GM23338 (cell line): ENCODE measurements at regions not wholly inside any gene's neighbourhood (a gene's known extent, or its start where the extent isn't known, plus 50 kb on each side); places are given as distances from the start of the nearest gene placed in this dataset.

ENCODE experiments used
- ATAC-seq: fragments of 200-7000 bp; cut with Tn5 transposase; 3 replicates; pipeline ENCODE4 v1.9.1; 2020
- DNase-seq: peaks from one replicate; pipeline ENCODE4 v3.0.0-alpha.2; 2015; ENCODE audit warnings: low spot score
- H2AFZ ChIP-seq: fragments of 200-600 bp; sonication (generic); 2 replicates; pipeline ENCODE4 v1.8.0; 2016; ENCODE audit warnings: antibody characterized with exemption, mild to moderate bottlenecking, moderate library complexity
- H3F3A ChIP-seq: fragments of 200-600 bp; sonication (generic); replicated peaks from 2 replicates; pipeline ENCODE4 v1.8.0; 2017; ENCODE audit warnings: antibody characterized with exemption, mixed run types, low read depth
- H3K27ac ChIP-seq: fragments of 200-600 bp; sonication (generic); 2 replicates; pipeline ENCODE4 v1.6.1; 2016; ENCODE audit warnings: low read depth
- H3K27me3 ChIP-seq: fragments of 200-600 bp; sonication (generic); 2 replicates; pipeline ENCODE4 v1.8.0; 2016; ENCODE audit warnings: mild to moderate bottlenecking, mixed run types, moderate library complexity; ENCODE audit not compliant: insufficient read depth
- H3K36me3 ChIP-seq: fragments of 200-600 bp; sonication (generic); 2 replicates; pipeline ENCODE4 v1.8.0; 2016; ENCODE audit warnings: mild to moderate bottlenecking; ENCODE audit not compliant: insufficient read depth
- H3K4me1 ChIP-seq: fragments of 200-600 bp; sonication (generic); 2 replicates; pipeline ENCODE4 v1.8.0; 2016; ENCODE audit warnings: mild to moderate bottlenecking, moderate library complexity; ENCODE audit not compliant: insufficient read depth
- H3K4me2 ChIP-seq: fragments of 200-600 bp; sonication (generic); 2 replicates; pipeline ENCODE4 v1.7.1; 2017; ENCODE audit warnings: mixed run types
- H3K4me3 ChIP-seq: fragments of 200-600 bp; sonication (generic); 2 replicates; pipeline ENCODE4 v1.6.1; 2016; ENCODE audit warnings: mixed run types
- H3K79me2 ChIP-seq: fragments of 200-600 bp; sonication (generic); replicated peaks from 2 replicates; pipeline ENCODE4 v1.8.0; 2017; ENCODE audit warnings: mild to moderate bottlenecking; ENCODE audit not compliant: insufficient read depth
- H3K9me2 ChIP-seq: fragments of 200-600 bp; sonication (generic); 2 replicates; pipeline ENCODE4 v1.8.0; 2017; ENCODE audit not compliant: insufficient read depth
- H4K20me1 ChIP-seq: fragments of 200-600 bp; sonication (generic); replicated peaks from 2 replicates; pipeline ENCODE4 v1.8.0; 2017; ENCODE audit warnings: mild to moderate bottlenecking; ENCODE audit not compliant: insufficient read depth
- H3K27ac Mint-ChIP-seq: 2 replicates; pipeline ENCODE4 v1.8.0; 2020; ENCODE audit warnings: inconsistent platforms, mild to moderate bottlenecking, moderate library complexity, mixed read lengths
- H3K27me3 Mint-ChIP-seq: 3 replicates; pipeline ENCODE4 v1.8.0; 2022; ENCODE audit warnings: low read depth, mild to moderate bottlenecking, moderate library complexity, mixed read lengths, inconsistent platforms; ENCODE audit not compliant: insufficient read depth, poor library complexity
- H3K36me3 Mint-ChIP-seq: 3 replicates; pipeline ENCODE4 v1.8.0; 2021; ENCODE audit warnings: low read depth, mild to moderate bottlenecking, inconsistent platforms, moderate library complexity, mixed read lengths
- H3K4me1 Mint-ChIP-seq: 3 replicates; pipeline ENCODE4 v1.8.0; 2020; ENCODE audit warnings: mild to moderate bottlenecking, inconsistent platforms, mixed read lengths
- H3K4me3 Mint-ChIP-seq: 3 replicates; pipeline ENCODE4 v1.8.0; 2021; ENCODE audit warnings: moderate library complexity, mild to moderate bottlenecking, inconsistent platforms, mixed read lengths
- H3K9me3 Mint-ChIP-seq: 3 replicates; pipeline ENCODE4 v1.8.0; 2020; ENCODE audit warnings: moderate library complexity, mild to moderate bottlenecking, inconsistent platforms, mixed read lengths
- CREB1 ChIP-seq: fragments of 250-450 bp; sonication (Bioruptor Pico); IDR thresholded peaks from 2 replicates; pipeline ENCODE4 v1.5.0; 2020; ENCODE audit warnings: low read depth, mild to moderate bottlenecking, moderate library complexity
- CTCF ChIP-seq, 2 experiments: fragments of 200-600 bp in 1 of 2; sonication (generic) in 1 of 2; conservative IDR thresholded peaks; 2 replicates each; pipeline versions ENCODE4 v1.5.1 to v1.6.1; 2016 to 2017; ENCODE audit warnings: antibody characterized with exemption in 2 of 2, low read depth in 2 of 2, mild to moderate bottlenecking in 2 of 2, moderate library complexity in 1 of 2
- ETS1 ChIP-seq: IDR thresholded peaks from 2 replicates; pipeline ENCODE4 v1.6.1; 2016; ENCODE audit warnings: antibody characterized with exemption
- EZH2 ChIP-seq: fragments of 200-600 bp; sonication (generic); IDR thresholded peaks from one replicate; pipeline ENCODE4 v1.8.0; 2017; ENCODE audit warnings: antibody characterized with exemption, mild to moderate bottlenecking, low read depth; ENCODE audit not compliant: unreplicated experiment
- EZH2phosphoT487 ChIP-seq: fragments of 200-600 bp; sonication (generic); IDR thresholded peaks from one replicate; pipeline ENCODE4 v1.8.1; 2018; ENCODE audit warnings: antibody characterized with exemption; ENCODE audit not compliant: unreplicated experiment
- JUNB ChIP-seq: IDR thresholded peaks from one replicate; pipeline ENCODE4 v1.6.1; 2016; ENCODE audit warnings: antibody characterized with exemption; ENCODE audit not compliant: unreplicated experiment
- NANOG ChIP-seq: IDR thresholded peaks from 2 replicates; pipeline ENCODE4 v1.6.1; 2016; ENCODE audit warnings: antibody characterized with exemption, borderline replicate concordance
- POLR2AphosphoS5 ChIP-seq: IDR thresholded peaks from 2 replicates; pipeline ENCODE4 v1.6.1; 2016; ENCODE audit warnings: antibody characterized with exemption, low read depth
- REST ChIP-seq: IDR thresholded peaks from one replicate; pipeline ENCODE4 v1.6.1; 2018; ENCODE audit warnings: antibody characterized with exemption; ENCODE audit not compliant: unreplicated experiment
- STAT1 ChIP-seq: IDR thresholded peaks from one replicate; pipeline ENCODE4 v1.6.1; 2016; ENCODE audit warnings: antibody characterized with exemption; ENCODE audit not compliant: unreplicated experiment
- ZNF114 ChIP-seq: fragments of 250-450 bp; sonication (Bioruptor Pico); IDR thresholded peaks from 2 replicates; pipeline ENCODE4 v1.5.0; 2020; ENCODE audit warnings: mild to moderate bottlenecking, moderate library complexity
- ZNF331 ChIP-seq: fragments of 250-450 bp; sonication (Bioruptor Pico); IDR thresholded peaks from 2 replicates; pipeline ENCODE4 v1.5.0; 2020; ENCODE audit warnings: low read depth, mild to moderate bottlenecking, moderate library complexity
- ZNF462 ChIP-seq: fragments of 250-450 bp; sonication (Bioruptor Pico); IDR thresholded peaks from 2 replicates; pipeline ENCODE4 v1.5.0; 2020; ENCODE audit warnings: mild to moderate bottlenecking, moderate library complexity

- H3K4me1 Mint-ChIP-seq, result peaks cover 4% of the 10 kb centered on the region; the same call in 2 of the 3 replicates
- no peaks in the 10 kb centered on the region for H4K20me1 ChIP-seq
- TF ChIP-seq REST (no peak), POLR2AphosphoS5 (no peak), NANOG (no peak), STAT1 (no peak), ETS1 (no peak), ZNF331 (no peak), CREB1 (no peak), CTCF (conservative IDR thresholded peaks at IDR 0.05; ENCODE audit: low read depth in 2 of 2) (no peak), JUNB (no peak), EZH2 (no peak), EZH2phosphoT487 (no peak), ZNF462 (CRISPR knock-in tag) (no peak), ZNF114 (CRISPR knock-in tag) (no peak)
- H3K36me3 ChIP-seq, result no peaks in the 10 kb centered on the region
- no peak overlapping the region for H3K4me3 ChIP-seq
- H3K27ac Mint-ChIP-seq, result no peak overlapping the region
- H3K27ac ChIP-seq, result no peak overlapping the region
- no peaks in the 10 kb centered on the region for H3K4me1 ChIP-seq
- no peak overlapping the region for H3K4me3 Mint-ChIP-seq
- H3K4me2 ChIP-seq, result no peak overlapping the region
- no peaks in the 10 kb centered on the region for H3K27me3 ChIP-seq
- DNase-seq, result no peak
- H3K79me2 ChIP-seq, result no peaks in the 10 kb centered on the region
- no peaks in the 10 kb centered on the region for H3F3A ChIP-seq
- no peak for ATAC-seq
- peaks cover 2% of the 10 kb centered on the region for H3K27me3 Mint-ChIP-seq
- no peaks in the 10 kb centered on the region for H3K9me3 Mint-ChIP-seq
- no peaks in the 10 kb centered on the region for H3K36me3 Mint-ChIP-seq
- H3K9me2 ChIP-seq, result no peaks in the 10 kb centered on the region
- 0 out of 2 replicates have a peak overlapping the region, but pooled peaks have one; percentile 18 for H2AFZ ChIP-seq
Measured at GRCh38 chr7:140245611-140246105, 68.9 kb upstream of the KDM7A start.
